ENCODE measurements at regions not wholly inside any gene's neighbourhood (a gene's known extent, or its start where the extent isn't known, plus 50 kb on each side); places are given as distances from the start of the nearest gene placed in this dataset.

GRCh38 chr22:19595532-19595931 lies 71.3 kb upstream of the CLDN5 start:
- Mint-ChIP-seq H3K27me3 (peaks cover 16% of the 10 kb centered on the region), H3K4me3 (ENCODE audit: low read depth) (no peak overlapping the region), H3K36me3 (ENCODE audit: insufficient read depth) (no peaks in the 10 kb centered on the region), H3K27ac (no peak overlapping the region), H3K4me1 (ENCODE audit: low read depth) (no peaks in the 10 kb centered on the region), H3K9me3 (ENCODE audit: low read depth) (no peaks in the 10 kb centered on the region)
- TF ChIP-seq CTCF (IDR thresholded peaks at IDR 0.05; ENCODE audit: unreplicated experiment): no peak
- no peak for DNase-seq (ENCODE audit: low spot score, unreplicated experiment)

GRCh38 chr22:19596680-19597398 lies 72.6 kb upstream of the CLDN5 start:
- no peak for TF ChIP-seq CTCF (IDR thresholded peaks at IDR 0.05; ENCODE audit: unreplicated experiment)
- no peaks in the 10 kb centered on the region for H3K36me3 Mint-ChIP-seq (ENCODE audit: insufficient read depth)
- no peaks in the 10 kb centered on the region for H3K4me1 Mint-ChIP-seq (ENCODE audit: low read depth)
- peaks cover 16% of the 10 kb centered on the region for H3K27me3 Mint-ChIP-seq
- H3K4me3 Mint-ChIP-seq (ENCODE audit: low read depth): no peak overlapping the region
- no peak for DNase-seq (ENCODE audit: low spot score, unreplicated experiment)
- H3K27ac Mint-ChIP-seq: no peak overlapping the region
- H3K9me3 Mint-ChIP-seq (ENCODE audit: low read depth): no peaks in the 10 kb centered on the region

GRCh38 chr22:19597399-19597735 lies 73.2 kb upstream of the CLDN5 start:
- Mint-ChIP-seq H3K27ac (no peak overlapping the region), H3K9me3 (ENCODE audit: low read depth) (no peaks in the 10 kb centered on the region), H3K4me1 (ENCODE audit: low read depth) (no peaks in the 10 kb centered on the region), H3K4me3 (ENCODE audit: low read depth) (no peak overlapping the region), H3K36me3 (ENCODE audit: insufficient read depth) (no peaks in the 10 kb centered on the region), H3K27me3 (peaks cover 16% of the 10 kb centered on the region)
- no peak for TF ChIP-seq CTCF (IDR thresholded peaks at IDR 0.05; ENCODE audit: unreplicated experiment)
- no peak for DNase-seq (ENCODE audit: low spot score, unreplicated experiment)

GRCh38 chr22:19598054-19598855 lies 74.0 kb upstream of the CLDN5 start:
- Mint-ChIP-seq H3K27ac (no peak overlapping the region), H3K27me3 (peaks cover 16% of the 10 kb centered on the region), H3K4me3 (ENCODE audit: low read depth) (no peak overlapping the region), H3K9me3 (ENCODE audit: low read depth) (no peaks in the 10 kb centered on the region), H3K4me1 (ENCODE audit: low read depth) (no peaks in the 10 kb centered on the region), H3K36me3 (ENCODE audit: insufficient read depth) (no peaks in the 10 kb centered on the region)
- no peak for DNase-seq (ENCODE audit: low spot score, unreplicated experiment)
- TF ChIP-seq CTCF (IDR thresholded peaks at IDR 0.05; ENCODE audit: unreplicated experiment): no peak

- Mint-ChIP-seq H3K4me3 (ENCODE audit: low read depth) (no peak overlapping the region), H3K27ac (no peak overlapping the region)
- no peak for TF ChIP-seq CTCF (IDR thresholded peaks at IDR 0.05; ENCODE audit: unreplicated experiment)
Observed at GRCh38 chr22:19599004-19599403, 74.8 kb upstream of the CLDN5 start.

More at GRCh38 chr22:19599004-19599403, 74.8 kb upstream of the CLDN5 start:
- H3K9me3 Mint-ChIP-seq (ENCODE audit: low read depth): no peaks in the 10 kb centered on the region
- DNase-seq (ENCODE audit: low spot score, unreplicated experiment): no peak
- no peaks in the 10 kb centered on the region for H3K36me3 Mint-ChIP-seq (ENCODE audit: insufficient read depth)
- H3K27me3 Mint-ChIP-seq: peaks cover 12% of the 10 kb centered on the region
- H3K4me1 Mint-ChIP-seq (ENCODE audit: low read depth): peaks cover 2% of the 10 kb centered on the region
